GM12875 (cell line): ENCODE measurements at regions not wholly inside any gene's neighbourhood (a gene's known extent, or its start where the extent isn't known, plus 50 kb on each side); places are given as distances from the start of the nearest gene placed in this dataset.
"Not testable (repeated sequence)": the region's sequence is repeated elsewhere in the genome, so short reads cannot be mapped to it uniquely, and the experiment has no call there.

Experiments
- H3K4me3 ChIP-seq: one replicate; pipeline ENCODE4 v1.5.1; 2011; ENCODE audit warnings: low read depth, low read length, control low read depth
- TF ChIP-seq, protein P1 (sequence below): IDR thresholded peaks from 2 replicates; pipeline ENCODE4 v1.5.1; 2011; ENCODE audit warnings: low read depth, mild to moderate bottlenecking, control low read depth, inconsistent platforms, low read length, moderate library complexity, borderline replicate concordance; ENCODE audit not compliant: insufficient read depth

DNA sequence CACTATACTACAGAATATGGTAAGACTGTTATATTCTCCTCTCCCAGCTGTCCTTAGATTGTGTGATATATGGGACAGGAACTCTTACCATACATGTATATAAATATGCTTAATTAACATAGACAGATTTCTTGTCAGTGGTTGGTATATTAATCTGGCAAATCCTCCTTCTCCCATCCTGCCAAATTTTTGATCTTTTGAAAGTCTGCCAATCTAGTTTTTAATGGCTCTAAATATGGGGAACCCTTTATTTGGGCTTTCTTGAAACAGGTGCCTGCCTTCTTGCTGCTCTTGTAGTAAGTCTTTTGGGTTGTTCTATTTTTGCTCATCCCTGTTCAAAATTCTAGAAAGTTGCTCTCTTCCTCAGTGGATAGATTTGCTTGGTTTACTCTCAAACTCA lies 63.5 kb downstream of the SPATA31D1 start:
- TF ChIP-seq, protein P1, sequence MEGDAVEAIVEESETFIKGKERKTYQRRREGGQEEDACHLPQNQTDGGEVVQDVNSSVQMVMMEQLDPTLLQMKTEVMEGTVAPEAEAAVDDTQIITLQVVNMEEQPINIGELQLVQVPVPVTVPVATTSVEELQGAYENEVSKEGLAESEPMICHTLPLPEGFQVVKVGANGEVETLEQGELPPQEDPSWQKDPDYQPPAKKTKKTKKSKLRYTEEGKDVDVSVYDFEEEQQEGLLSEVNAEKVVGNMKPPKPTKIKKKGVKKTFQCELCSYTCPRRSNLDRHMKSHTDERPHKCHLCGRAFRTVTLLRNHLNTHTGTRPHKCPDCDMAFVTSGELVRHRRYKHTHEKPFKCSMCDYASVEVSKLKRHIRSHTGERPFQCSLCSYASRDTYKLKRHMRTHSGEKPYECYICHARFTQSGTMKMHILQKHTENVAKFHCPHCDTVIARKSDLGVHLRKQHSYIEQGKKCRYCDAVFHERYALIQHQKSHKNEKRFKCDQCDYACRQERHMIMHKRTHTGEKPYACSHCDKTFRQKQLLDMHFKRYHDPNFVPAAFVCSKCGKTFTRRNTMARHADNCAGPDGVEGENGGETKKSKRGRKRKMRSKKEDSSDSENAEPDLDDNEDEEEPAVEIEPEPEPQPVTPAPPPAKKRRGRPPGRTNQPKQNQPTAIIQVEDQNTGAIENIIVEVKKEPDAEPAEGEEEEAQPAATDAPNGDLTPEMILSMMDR, result no peak
- H3K4me3 ChIP-seq, result no peak overlapping the region

DNA sequence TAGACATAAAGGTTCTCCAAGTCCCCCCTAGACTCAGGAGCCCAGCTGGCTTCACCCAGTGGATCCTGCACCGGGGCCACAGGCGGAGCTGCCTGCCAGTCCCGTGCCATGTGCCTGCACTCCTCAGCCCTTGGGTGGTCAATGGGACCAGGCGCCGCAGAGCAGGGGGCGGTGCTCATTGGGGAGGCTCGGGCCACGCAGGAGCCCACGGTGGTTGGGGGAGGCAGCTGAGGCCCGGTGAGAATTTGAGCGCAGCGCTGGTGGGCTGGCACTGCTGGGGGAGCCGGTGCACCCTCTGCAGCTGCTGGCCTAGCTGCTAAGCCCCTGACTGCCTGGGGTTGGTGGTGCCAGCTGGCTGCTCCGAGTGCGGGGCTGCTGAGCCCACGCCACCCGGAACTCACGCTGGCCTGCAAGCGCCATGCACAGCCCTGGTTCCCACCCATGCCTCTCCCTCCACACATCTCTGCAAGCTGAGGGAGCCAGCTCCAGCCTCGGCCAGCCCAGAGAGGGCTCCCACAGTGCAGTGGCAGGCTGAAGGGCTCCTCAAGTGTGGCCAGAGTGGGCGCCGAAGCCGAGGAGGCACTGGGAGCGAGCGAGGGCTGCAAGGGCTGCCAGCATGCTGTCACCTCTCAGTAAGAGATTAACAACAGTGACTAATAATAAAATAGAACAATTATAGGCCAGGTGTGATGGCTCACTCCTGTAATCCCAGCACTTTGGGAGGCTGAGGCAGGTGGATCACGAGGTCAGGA lies 65.9 kb downstream of the SPATA31D1 start:
- TF ChIP-seq, protein P1, result no peak
- no peak overlapping the region for H3K4me3 ChIP-seq

DNA sequence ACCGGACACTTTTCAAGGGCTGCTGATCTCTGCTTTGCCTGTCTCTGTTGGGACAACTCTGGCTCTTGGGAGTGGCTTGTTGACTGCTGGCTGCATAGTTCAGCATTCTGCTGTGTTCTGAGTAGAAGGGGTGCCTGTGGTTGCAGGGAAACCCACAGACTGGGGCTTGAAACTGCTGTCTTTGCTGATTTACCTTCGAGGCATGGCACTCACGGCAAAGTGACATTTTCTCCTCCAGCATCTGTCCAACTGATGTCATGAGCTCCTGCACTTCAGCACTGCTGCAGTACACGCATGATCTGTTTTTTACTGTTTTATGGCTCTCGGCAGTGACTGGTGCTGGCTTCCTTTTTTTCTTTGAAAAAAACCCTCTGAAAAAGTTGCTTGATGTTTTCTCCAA lies 69.2 kb downstream of the SPATA31D1 start:
- H3K4me3 ChIP-seq, result no peak overlapping the region
- TF ChIP-seq, protein P1, result no peak

DNA sequence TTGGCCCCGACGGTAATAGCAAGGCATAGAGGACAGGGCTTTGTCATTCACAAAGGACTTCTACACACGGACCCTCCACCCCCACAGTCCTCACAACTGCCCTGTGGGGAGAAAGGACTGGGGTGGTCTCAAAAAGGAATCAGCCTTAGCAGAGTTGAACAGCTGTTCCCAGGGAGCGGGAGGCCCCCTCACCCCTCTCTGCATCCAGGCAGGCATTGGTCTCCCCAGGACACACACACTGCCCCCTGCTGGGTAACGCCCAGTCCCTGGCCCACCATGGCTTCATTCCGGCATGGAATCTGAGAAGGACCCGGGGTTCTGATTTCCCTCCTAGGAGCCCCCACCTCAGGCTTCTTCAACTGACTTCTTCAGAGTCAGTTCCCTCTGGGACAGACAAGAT lies 73.2 kb downstream of the SPATA31D1 start:
- not testable (repeated sequence) for H3K4me3 ChIP-seq

DNA sequence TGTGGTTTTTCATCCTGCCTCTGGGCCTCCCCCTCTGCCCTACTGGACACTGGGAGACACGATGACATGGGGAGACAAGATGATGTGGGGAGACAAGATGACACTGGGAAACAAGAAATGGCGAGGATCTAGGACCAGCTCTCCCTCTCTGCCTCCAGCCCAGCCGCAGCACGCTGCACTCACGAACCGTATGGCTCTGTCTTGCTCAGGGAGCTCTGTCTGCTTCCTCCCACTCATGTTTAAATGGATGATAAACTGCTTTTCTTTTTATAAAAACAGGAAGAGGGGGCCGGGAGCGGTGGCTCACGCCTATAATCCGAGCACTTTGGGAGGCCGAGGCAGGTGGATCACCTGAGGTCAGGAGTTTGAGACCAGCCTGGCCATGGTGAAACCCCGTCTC lies 73.7 kb downstream of the SPATA31D1 start:
- TF ChIP-seq, protein P1, result no peak

DNA sequence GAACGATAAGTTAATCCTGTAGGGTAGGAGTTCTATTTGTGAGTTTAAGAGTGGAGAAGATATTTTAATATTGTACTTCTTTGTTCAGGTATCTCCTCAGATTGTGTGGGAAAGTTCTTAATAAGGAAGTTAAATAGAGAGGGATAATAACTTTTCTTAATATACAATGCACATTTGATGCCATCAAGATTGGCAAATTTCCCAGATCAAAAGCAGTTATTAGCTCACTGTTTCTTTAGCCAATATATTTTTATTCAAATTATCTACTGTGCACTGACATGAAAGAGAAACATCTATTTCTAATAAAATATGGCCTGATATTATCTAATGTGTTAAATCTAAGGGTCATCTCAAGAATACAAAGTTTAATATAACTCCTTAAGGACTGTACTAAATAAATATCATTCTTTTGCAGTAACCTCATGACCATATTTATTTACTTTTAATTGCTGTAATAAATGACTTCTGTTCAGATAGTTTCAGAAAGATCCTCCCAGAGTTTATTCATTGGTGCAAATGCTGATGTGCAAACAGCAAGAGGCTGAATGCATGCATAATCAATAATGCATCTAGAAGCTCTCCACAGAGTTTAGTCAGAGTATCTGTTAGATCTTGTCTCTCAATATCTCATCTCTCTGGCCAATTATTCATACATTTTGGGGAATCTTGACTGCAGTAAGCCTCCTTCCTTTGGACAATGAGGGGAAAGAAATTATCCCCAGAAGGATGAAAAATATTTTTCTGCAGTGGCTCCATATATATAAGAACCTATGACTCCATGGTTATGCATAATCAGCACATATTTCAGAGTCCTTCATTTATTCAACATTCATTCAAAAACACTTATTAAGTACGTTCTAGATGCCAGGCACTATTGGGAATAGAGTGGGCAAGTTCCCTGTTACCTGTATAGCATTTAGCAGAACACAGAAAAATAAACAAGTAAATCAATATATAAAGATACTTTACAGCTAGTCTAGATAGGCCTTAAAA lies 85.3 kb downstream of the SPATA31D1 start:
- TF ChIP-seq, protein P1, result no peak
- H3K4me3 ChIP-seq, result no peak overlapping the region

More for the DNA sequence above, 73.7 kb downstream of the SPATA31D1 start:
- H3K4me3 ChIP-seq, result no peak overlapping the region

DNA sequence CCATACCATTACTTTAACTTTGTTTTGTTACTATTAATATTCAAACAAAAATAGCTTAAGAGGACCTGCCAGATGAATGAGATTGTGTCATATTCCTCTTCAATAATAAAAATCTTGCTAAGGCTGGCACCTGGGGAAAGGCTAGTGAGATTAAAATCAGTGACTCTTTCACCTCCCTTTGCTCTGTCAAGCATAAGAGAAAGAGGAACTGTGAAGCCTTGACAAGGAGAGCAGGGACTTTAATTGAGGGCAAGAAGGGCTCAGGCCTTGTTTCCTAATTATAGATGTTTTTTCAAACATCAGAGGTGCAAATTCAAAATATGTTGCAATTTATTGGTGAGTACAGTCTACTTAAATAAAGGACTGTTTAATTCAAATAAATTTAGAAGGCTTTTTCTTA lies 91.7 kb downstream of the SPATA31D1 start:
- H3K4me3 ChIP-seq, result no peak overlapping the region
- TF ChIP-seq, protein P1, result no peak
